HFF-Myc (cell line): ENCODE measurements at regions not wholly inside any gene's neighbourhood (a gene's known extent, or its start where the extent isn't known, plus 50 kb on each side); places are given as distances from the start of the nearest gene placed in this dataset.

Experiments used
- DNase-seq: peaks from one replicate; pipeline ENCODE4 v3.0.0-alpha.2; 2011; ENCODE audit warnings: low read depth; ENCODE audit errors: extremely low read depth
- H3K4me3 ChIP-seq: replicated peaks from 2 replicates; pipeline ENCODE4 v1.5.1; 2011; ENCODE audit warnings: low read depth, mild to moderate bottlenecking, control low read depth, low read length
- TF ChIP-seq, protein P1 (sequence below): IDR thresholded peaks from 2 replicates; pipeline ENCODE4 v1.5.1; 2012; ENCODE audit warnings: mild to moderate bottlenecking, low read depth, low read length, control low read depth; ENCODE audit errors: missing control alignments

DNA sequence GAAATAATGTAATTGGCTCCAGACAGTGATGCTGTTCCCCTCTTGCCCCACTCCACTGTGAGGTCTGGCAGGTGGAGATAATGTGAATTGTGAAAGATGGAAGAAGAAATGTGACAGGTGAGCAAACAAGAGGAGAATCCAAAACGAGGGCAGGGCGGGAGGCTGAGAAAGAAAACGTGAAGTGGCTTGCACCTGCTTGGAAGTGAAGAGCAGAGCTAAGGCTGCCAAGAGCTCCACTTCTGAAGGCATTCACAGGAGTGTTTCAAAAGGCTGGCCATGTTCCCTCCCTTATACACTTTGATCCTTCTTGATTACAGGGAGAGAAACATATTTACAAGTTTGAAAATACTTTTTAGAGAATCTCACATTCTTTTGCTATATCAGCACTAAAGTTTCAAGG, 359.4 kb downstream of the EPHA7 start:
- DNase-seq, result no peak
- H3K4me3 ChIP-seq, result no peak overlapping the region
- TF ChIP-seq, protein P1, sequence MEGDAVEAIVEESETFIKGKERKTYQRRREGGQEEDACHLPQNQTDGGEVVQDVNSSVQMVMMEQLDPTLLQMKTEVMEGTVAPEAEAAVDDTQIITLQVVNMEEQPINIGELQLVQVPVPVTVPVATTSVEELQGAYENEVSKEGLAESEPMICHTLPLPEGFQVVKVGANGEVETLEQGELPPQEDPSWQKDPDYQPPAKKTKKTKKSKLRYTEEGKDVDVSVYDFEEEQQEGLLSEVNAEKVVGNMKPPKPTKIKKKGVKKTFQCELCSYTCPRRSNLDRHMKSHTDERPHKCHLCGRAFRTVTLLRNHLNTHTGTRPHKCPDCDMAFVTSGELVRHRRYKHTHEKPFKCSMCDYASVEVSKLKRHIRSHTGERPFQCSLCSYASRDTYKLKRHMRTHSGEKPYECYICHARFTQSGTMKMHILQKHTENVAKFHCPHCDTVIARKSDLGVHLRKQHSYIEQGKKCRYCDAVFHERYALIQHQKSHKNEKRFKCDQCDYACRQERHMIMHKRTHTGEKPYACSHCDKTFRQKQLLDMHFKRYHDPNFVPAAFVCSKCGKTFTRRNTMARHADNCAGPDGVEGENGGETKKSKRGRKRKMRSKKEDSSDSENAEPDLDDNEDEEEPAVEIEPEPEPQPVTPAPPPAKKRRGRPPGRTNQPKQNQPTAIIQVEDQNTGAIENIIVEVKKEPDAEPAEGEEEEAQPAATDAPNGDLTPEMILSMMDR, result no peak

DNA sequence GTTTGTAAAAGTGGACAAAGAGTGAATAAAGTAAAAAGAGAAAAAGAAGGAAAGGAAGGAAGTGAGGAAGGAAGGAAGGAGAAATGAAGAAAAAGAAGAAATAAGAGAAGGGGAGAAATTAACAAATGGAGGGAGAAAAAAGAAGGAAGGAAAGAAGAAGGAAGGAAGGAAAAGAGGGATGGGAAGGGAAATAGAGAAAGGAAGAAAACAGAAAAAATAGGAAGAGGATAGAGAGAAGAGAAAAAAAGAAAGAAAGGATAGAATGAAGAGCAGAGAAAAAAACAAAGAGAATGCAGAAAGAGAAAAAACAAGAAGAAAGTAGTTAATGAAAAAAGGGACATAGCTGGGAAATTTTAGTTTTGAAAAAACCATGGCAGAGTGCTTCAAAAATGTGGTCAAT, 361.8 kb downstream of the EPHA7 start:
- TF ChIP-seq, protein P1, result no peak
- DNase-seq, result no peak
- no peak overlapping the region for H3K4me3 ChIP-seq

DNA sequence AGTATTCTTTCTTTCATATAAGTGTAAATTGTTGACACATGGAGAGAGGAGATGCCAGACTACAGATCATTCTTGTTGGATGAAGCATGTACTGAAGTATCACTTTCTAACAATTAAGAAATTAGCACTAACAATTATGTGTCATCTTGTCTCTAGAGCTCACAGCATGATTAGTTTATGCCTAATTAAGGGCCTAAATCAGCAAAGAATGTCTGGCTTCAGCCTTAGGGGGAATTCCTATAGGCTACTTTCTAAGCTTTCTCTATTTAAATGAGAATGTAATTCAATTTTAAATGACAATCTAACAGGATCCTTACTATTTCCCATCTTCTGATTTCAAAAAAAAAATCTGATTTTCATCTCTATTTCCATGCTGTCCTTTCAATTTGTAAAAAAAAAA, 371.0 kb downstream of the EPHA7 start:
- TF ChIP-seq, protein P1, result no peak
- H3K4me3 ChIP-seq, result no peak overlapping the region
- DNase-seq, result no peak

DNA sequence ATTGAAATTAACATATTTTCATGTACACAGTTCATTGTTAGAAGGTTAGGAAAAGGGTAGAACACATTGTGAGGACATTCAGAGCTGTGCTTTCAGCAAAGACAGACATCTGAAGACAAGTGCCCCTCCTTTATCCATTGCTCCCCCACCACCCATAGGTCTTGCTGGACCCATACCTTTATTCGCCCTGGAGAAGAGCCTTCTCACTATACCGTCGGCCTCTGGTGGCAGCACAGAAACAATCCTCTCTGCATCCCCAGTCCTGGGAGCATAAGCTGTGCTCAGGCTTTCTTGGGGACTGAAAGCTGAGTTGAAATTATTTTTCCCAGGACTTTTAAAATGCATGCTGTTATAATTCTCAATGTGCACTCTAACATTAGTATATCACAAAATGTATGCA, 372.3 kb downstream of the EPHA7 start:
- TF ChIP-seq, protein P1, result no peak
- DNase-seq, result no peak
- H3K4me3 ChIP-seq, result no peak overlapping the region

DNA sequence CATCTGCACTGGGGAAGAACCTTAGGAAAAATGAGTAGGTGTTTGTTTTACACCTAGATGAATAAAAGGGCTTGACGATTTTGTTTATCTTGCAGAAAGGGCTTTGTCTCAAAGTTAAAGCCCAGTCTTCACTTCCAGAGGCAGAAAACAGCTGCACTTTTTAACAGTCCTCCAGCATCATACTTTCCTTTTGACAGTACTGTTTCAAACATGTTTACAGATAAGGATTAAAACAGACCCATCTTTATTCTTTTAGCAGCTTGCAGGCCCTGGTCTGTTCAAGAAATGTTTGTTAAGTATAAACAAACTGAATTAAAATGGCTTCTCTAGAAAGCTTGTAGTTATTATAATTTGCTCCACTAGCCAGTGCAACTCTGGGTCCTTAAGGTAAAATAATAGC, 374.2 kb downstream of the EPHA7 start:
- DNase-seq, result no peak
- TF ChIP-seq, protein P1, result no peak
- no peak overlapping the region for H3K4me3 ChIP-seq

DNA sequence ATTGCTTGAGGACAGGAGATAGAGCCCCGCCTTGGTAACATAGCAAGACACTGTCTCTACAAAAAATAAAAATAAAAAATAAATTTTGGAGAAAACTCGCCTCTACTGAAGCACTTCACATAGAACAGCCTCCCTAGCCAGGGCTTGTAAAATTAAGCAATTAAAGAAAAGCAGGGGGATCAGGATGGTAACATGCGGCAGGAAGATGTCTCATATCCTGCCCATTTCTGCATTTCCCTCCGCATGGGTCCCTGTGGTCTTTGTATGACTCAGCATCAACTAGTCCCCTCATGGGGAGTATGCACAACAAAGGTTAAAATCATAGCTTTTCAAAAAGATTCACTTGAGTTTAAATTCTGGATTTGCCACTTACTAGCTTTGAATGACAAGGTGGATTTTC, 379.0 kb downstream of the EPHA7 start:
- no peak for DNase-seq
- no peak overlapping the region for H3K4me3 ChIP-seq
- TF ChIP-seq, protein P1, result no peak

DNA sequence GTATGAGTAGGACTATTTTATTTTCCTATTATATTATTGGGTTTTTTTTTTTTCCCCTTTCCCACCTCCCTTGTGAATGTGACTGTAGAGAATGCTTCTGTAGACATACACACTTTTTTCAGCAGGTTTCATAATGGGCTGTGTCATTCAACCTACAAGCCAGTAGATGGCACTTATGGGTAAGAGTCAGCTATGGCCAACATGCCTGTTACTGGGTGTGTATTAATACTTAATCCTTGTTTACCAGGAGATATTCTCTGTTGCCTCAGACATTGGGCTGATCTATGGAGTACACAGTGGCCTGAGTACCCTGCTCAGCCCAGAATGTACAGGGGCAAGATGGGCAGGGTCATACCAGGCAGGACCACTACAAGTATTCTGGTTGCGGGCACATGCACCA, 382.5 kb downstream of the EPHA7 start:
- H3K4me3 ChIP-seq, result no peak overlapping the region
- DNase-seq, result no peak
- TF ChIP-seq, protein P1, result no peak
